ENCODE measurements at regions not wholly inside any gene's neighbourhood (a gene's known extent, or its start where the extent isn't known, plus 50 kb on each side); places are given as distances from the start of the nearest gene placed in this dataset.

DNA sequence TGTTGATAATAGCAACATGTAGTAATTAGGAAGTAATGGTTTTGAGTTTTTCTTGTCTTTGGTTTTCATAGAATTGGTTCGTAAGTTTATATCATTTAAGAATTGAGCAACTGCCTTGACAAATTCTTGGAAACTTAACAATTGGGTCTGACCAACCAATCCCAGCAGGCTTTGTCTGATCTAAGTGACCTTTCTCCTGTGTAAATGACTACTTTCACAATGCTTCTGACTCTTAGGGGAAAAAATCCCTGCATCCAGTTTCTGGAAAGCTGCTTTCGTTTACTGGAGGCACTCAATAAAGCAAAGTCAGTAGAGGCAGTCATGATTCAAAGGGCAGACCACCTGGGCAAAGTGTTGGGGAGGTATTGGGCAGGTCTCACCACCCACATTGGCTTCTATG lies 303.6 kb upstream of the FAM78B start:
- ChIA-PET CTCF (interaction anchor here (3.9 kb wide), 1 partner anchor 9 kb away, joined by 18 read pairs; no protein-coding TSS in a partner anchor), POLR2A (no interaction called here)
- H3K4me3 Mint-ChIP-seq: no peak overlapping the region
- intact Hi-C loops (cut with micrococcal nuclease): no loop called here
- H3K9me3 Mint-ChIP-seq: peaks cover under 1% of the 10 kb centered on the region
- H3K27me3 Mint-ChIP-seq: peaks cover 27% of the 10 kb centered on the region
- DNase-seq: no peak
- TF ChIP-seq, protein P1, sequence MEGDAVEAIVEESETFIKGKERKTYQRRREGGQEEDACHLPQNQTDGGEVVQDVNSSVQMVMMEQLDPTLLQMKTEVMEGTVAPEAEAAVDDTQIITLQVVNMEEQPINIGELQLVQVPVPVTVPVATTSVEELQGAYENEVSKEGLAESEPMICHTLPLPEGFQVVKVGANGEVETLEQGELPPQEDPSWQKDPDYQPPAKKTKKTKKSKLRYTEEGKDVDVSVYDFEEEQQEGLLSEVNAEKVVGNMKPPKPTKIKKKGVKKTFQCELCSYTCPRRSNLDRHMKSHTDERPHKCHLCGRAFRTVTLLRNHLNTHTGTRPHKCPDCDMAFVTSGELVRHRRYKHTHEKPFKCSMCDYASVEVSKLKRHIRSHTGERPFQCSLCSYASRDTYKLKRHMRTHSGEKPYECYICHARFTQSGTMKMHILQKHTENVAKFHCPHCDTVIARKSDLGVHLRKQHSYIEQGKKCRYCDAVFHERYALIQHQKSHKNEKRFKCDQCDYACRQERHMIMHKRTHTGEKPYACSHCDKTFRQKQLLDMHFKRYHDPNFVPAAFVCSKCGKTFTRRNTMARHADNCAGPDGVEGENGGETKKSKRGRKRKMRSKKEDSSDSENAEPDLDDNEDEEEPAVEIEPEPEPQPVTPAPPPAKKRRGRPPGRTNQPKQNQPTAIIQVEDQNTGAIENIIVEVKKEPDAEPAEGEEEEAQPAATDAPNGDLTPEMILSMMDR (IDR thresholded peaks at IDR 0.05): no peak
- ATAC-seq: no peak
- H3K36me3 Mint-ChIP-seq (ENCODE audit: low read depth): no peaks in the 10 kb centered on the region
- no peaks in the 10 kb centered on the region for H3K4me1 Mint-ChIP-seq (ENCODE audit: low read depth)
- H3K27ac Mint-ChIP-seq: no peak overlapping the region

- ChIA-PET CTCF (interaction anchor here (3.9 kb wide), 1 partner anchor 8 kb away, joined by 18 read pairs; no protein-coding TSS in a partner anchor), POLR2A (no interaction called here)
- Mint-ChIP-seq H3K27ac (no peak overlapping the region), H3K9me3 (no peaks in the 10 kb centered on the region), H3K27me3 (peaks cover 27% of the 10 kb centered on the region), H3K4me3 (no peak overlapping the region), H3K4me1 (ENCODE audit: low read depth) (no peaks in the 10 kb centered on the region), H3K36me3 (ENCODE audit: low read depth) (no peaks in the 10 kb centered on the region)
- intact Hi-C loops (cut with micrococcal nuclease): no loop called here
- TF ChIP-seq, protein P1 (IDR thresholded peaks at IDR 0.05): no peak
- DNase-seq (no peak), ATAC-seq (no peak)
Observed at GRCh38 chr1:166471359-166471758, 304.6 kb upstream of the FAM78B start.

GRCh38 chr1:166479052-166479631 lies 312.3 kb upstream of the FAM78B start:
- H3K27ac Mint-ChIP-seq: no peak overlapping the region
- TF ChIP-seq, protein P1 (IDR thresholded peaks at IDR 0.05): peak; percentile 81
- no peaks in the 10 kb centered on the region for H3K36me3 Mint-ChIP-seq (ENCODE audit: low read depth)
- intact Hi-C loops (cut with micrococcal nuclease): loop anchor here (5.0 kb wide), 1 partner anchor 552 kb away; no protein-coding TSS in a partner anchor
- H3K4me3 Mint-ChIP-seq: no peak overlapping the region
- H3K9me3 Mint-ChIP-seq: no peaks in the 10 kb centered on the region
- DNase-seq (peak; percentile 77), ATAC-seq (no peak)
- ChIA-PET POLR2A (no interaction called here), CTCF (interaction anchor here (0.6 to 3.3 kb wide), 33 partner anchors 9 to 558 kb away, joined by 3 to 44 read pairs (median 4); no protein-coding TSS in a partner anchor)
- H3K27me3 Mint-ChIP-seq: no peaks in the 10 kb centered on the region
- no peaks in the 10 kb centered on the region for H3K4me1 Mint-ChIP-seq (ENCODE audit: low read depth)

DNA sequence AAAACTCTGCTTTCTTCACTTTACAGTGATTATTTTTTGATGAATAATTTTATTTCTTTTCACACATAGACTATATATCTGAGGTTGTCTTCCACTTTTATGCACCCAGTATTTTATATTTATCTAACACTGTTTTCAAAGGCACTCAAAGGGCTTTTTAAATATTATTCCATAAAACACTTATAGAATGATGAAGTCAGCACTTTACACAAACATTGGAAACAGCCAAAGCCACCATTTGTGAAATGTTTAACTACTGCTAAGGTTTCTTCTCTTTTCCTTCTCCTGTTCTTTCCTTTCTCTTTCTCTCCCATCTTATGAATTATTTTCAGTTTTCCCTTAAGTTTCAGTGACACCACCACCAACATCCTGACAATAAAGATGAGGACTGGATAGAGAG lies 317.7 kb upstream of the FAM78B start:
- intact Hi-C loops (cut with micrococcal nuclease): no loop called here
- CTCF ChIA-PET: no interaction called here
- Mint-ChIP-seq H3K27ac (no peak overlapping the region), H3K4me1 (ENCODE audit: low read depth) (peaks cover 15% of the 10 kb centered on the region), H3K36me3 (ENCODE audit: low read depth) (no peaks in the 10 kb centered on the region), H3K9me3 (no peaks in the 10 kb centered on the region), H3K4me3 (no peak overlapping the region), H3K27me3 (no peaks in the 10 kb centered on the region)
- ATAC-seq (no peak), DNase-seq (no peak)
- POLR2A ChIA-PET: no interaction called here
- TF ChIP-seq, protein P1 (IDR thresholded peaks at IDR 0.05): no peak

DNA sequence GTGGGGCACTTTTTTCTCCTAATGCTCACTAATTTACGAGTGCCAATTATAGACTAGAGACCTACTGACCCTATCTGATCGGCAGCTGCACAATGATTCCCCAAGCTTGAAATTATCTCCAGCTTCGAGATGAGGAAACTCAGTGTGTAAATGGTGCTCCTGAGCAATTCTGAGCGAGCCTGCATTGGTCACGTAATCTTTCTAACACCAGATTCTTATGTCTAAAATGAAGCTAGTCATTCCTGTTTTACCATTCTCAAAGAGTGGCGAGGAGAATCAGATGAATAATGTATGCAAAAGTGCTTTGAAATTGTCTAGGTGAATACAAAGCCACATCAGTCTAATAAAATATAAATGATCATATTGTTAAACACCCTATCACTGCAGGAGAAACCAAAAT lies 318.1 kb upstream of the FAM78B start:
- H3K27me3 Mint-ChIP-seq: no peaks in the 10 kb centered on the region
- H3K4me3 Mint-ChIP-seq: no peak overlapping the region
- no peaks in the 10 kb centered on the region for H3K9me3 Mint-ChIP-seq
- CTCF ChIA-PET: no interaction called here
- no peaks in the 10 kb centered on the region for H3K36me3 Mint-ChIP-seq (ENCODE audit: low read depth)
- intact Hi-C loops (cut with micrococcal nuclease): no loop called here
- POLR2A ChIA-PET: no interaction called here
- no peak for DNase-seq
- TF ChIP-seq, protein P1 (IDR thresholded peaks at IDR 0.05): no peak
- H3K27ac Mint-ChIP-seq: no peak overlapping the region
- no peak for ATAC-seq
- H3K4me1 Mint-ChIP-seq (ENCODE audit: low read depth): peaks cover 15% of the 10 kb centered on the region
